WERI-Rb-1 (cell line): ENCODE measurements at regions not wholly inside any gene's neighbourhood (a gene's known extent, or its start where the extent isn't known, plus 50 kb on each side); places are given as distances from the start of the nearest gene placed in this dataset.
A peak's percentile ranks its signal among the peaks of the same experiment; 100 is the strongest.

Source experiments
- DNase-seq: peaks from one replicate; pipeline ENCODE4 v3.0.0-alpha.2; 2020
- H3K27ac ChIP-seq: fragments of 250-450 bp; sonication (Bioruptor Pico); 2 replicates; pipeline ENCODE4 v1.5.1; 2020; ENCODE audit warnings: mild to moderate bottlenecking, moderate library complexity
- H3K27me3 ChIP-seq: fragments of 250-450 bp; sonication (Bioruptor Pico); 2 replicates; pipeline ENCODE4 v1.5.1; 2021; ENCODE audit warnings: mild to moderate bottlenecking, low read depth, moderate library complexity; ENCODE audit not compliant: insufficient read depth, severe bottlenecking
- H3K36me3 ChIP-seq: fragments of 250-450 bp; sonication (Bioruptor Pico); 2 replicates; pipeline ENCODE4 v1.5.1; 2020; ENCODE audit warnings: mild to moderate bottlenecking, moderate library complexity
- H3K4me3 ChIP-seq: 2 replicates; pipeline ENCODE4 v1.5.1; 2011; ENCODE audit warnings: low read depth, mild to moderate bottlenecking, control low read depth, low read length
- H3K9me3 ChIP-seq: fragments of 250-450 bp; sonication (Bioruptor Pico); 2 replicates; pipeline ENCODE4 v1.5.1; 2021; ENCODE audit warnings: mild to moderate bottlenecking, moderate library complexity; ENCODE audit not compliant: severe bottlenecking
- TF ChIP-seq, protein P1 (sequence below): IDR thresholded peaks from 2 replicates; pipeline ENCODE4 v1.5.1; 2011; ENCODE audit warnings: low read depth, mild to moderate bottlenecking, control low read depth, inconsistent platforms, low read length

DNA sequence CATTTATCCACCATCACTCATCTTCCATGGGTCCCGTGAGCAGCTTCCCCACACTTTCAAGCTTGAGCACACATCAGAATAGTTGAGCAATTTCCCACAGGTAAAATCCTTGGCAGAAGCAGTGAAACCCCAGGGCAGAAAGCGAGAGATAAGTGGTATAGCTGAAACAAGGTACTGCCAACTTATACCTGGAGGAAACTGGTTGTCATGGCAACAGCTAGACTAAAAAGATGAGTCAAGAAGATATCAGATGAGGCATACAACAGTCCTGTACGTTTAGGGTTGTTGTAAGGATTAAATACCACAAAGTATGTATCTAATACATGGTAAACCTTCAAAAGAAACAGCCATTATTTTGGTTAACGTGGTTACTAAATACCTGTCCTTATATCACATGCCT, 66.9 kb upstream of the PHOX2B start:
- Histone ChIP-seq H3K27ac (no peak overlapping the region), H3K27me3 (no peaks in the 10 kb centered on the region), H3K4me3 (no peak overlapping the region), H3K9me3 (no peaks in the 10 kb centered on the region), H3K36me3 (no peaks in the 10 kb centered on the region)
- TF ChIP-seq, protein P1, sequence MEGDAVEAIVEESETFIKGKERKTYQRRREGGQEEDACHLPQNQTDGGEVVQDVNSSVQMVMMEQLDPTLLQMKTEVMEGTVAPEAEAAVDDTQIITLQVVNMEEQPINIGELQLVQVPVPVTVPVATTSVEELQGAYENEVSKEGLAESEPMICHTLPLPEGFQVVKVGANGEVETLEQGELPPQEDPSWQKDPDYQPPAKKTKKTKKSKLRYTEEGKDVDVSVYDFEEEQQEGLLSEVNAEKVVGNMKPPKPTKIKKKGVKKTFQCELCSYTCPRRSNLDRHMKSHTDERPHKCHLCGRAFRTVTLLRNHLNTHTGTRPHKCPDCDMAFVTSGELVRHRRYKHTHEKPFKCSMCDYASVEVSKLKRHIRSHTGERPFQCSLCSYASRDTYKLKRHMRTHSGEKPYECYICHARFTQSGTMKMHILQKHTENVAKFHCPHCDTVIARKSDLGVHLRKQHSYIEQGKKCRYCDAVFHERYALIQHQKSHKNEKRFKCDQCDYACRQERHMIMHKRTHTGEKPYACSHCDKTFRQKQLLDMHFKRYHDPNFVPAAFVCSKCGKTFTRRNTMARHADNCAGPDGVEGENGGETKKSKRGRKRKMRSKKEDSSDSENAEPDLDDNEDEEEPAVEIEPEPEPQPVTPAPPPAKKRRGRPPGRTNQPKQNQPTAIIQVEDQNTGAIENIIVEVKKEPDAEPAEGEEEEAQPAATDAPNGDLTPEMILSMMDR: no peak
- no peak for DNase-seq

- no peak overlapping the region for H3K27ac ChIP-seq
- peak; percentile 47 for DNase-seq
- no peak overlapping the region for H3K4me3 ChIP-seq
- no peaks in the 10 kb centered on the region for H3K27me3 ChIP-seq
- no peaks in the 10 kb centered on the region for H3K9me3 ChIP-seq
- TF ChIP-seq, protein P1: peak; percentile 66
- no peaks in the 10 kb centered on the region for H3K36me3 ChIP-seq
Measured at GRCh38 chr4:41814565-41814964, 66.0 kb upstream of the PHOX2B start.

DNA sequence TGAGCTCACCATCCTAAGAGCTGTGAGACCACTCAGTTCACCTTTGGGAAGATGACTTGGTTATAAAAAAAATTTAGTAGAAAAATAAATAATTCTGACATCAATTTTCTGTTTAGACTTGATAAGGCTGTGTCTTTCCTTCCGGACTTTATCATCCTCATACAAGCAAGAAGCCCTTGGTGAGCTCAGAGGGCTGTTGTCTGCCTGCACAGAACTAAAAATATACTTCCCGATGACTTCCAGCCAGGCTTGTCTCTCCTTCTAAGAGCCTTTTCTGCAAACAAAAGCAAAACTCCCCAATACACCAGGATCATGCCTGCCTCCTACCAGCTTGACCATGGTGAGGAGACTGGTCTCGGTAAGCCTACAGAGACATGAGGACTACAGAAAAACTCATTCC, 58.3 kb upstream of the PHOX2B start:
- Histone ChIP-seq H3K4me3 (no peak overlapping the region), H3K27me3 (no peaks in the 10 kb centered on the region), H3K36me3 (no peaks in the 10 kb centered on the region), H3K27ac (no peak overlapping the region), H3K9me3 (no peaks in the 10 kb centered on the region)
- TF ChIP-seq, protein P1: no peak
- DNase-seq: no peak

DNA sequence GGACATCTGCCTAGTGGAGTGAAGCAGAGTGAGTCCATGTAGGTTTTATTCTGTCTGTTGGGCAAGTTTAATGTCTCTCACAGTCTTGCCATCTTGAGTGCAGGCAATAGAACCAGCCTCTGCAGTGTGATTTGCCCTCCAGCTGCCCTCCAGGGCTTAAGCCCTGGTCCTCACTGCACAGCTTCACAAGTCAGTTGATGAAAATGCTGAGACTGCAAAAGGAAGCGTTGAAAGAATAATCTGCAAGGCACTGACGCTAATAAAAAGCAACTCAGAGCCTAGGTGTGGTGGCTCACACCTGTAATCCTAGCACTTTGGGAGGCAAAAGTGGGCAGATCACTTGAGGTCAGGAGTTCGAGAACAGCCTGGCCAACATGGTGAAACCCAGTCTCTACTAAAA, 54.1 kb upstream of the PHOX2B start:
- Histone ChIP-seq H3K27ac (no peak overlapping the region), H3K4me3 (no peak overlapping the region), H3K27me3 (no peaks in the 10 kb centered on the region), H3K9me3 (no peaks in the 10 kb centered on the region), H3K36me3 (no peaks in the 10 kb centered on the region)
- no peak for DNase-seq
- TF ChIP-seq, protein P1: no peak

DNA sequence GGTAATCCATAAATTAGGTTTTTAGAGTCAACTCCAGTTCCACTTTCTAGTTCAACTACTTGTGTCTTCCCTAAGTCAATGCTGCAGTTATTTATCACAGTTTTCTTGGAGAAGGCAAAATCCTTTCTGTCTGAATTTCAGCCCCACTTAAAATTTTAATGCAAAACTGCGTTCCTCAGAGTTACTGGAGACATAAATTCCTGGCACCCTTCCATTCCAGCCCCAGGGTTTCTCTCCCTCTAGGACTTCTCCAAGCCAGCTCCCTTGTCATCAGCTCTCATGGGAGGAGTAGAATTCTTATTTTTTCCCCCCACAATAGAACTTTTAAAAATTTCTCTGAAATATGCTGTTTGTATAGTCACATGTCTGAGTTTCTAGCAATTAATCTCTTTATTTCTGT, 50.6 kb upstream of the PHOX2B start:
- H3K27me3 ChIP-seq: no peaks in the 10 kb centered on the region
- TF ChIP-seq, protein P1: no peak
- no peaks in the 10 kb centered on the region for H3K36me3 ChIP-seq
- no peaks in the 10 kb centered on the region for H3K9me3 ChIP-seq
- no peak overlapping the region for H3K27ac ChIP-seq
- H3K4me3 ChIP-seq: no peak overlapping the region
- no peak for DNase-seq
